ENCODE measurements at regions not wholly inside any gene's neighbourhood (a gene's known extent, or its start where the extent isn't known, plus 50 kb on each side); places are given as distances from the start of the nearest gene placed in this dataset.
"Not testable (repeated sequence)": the region's sequence is repeated elsewhere in the genome, so short reads cannot be mapped to it uniquely, and the experiment has no call there.

DNA sequence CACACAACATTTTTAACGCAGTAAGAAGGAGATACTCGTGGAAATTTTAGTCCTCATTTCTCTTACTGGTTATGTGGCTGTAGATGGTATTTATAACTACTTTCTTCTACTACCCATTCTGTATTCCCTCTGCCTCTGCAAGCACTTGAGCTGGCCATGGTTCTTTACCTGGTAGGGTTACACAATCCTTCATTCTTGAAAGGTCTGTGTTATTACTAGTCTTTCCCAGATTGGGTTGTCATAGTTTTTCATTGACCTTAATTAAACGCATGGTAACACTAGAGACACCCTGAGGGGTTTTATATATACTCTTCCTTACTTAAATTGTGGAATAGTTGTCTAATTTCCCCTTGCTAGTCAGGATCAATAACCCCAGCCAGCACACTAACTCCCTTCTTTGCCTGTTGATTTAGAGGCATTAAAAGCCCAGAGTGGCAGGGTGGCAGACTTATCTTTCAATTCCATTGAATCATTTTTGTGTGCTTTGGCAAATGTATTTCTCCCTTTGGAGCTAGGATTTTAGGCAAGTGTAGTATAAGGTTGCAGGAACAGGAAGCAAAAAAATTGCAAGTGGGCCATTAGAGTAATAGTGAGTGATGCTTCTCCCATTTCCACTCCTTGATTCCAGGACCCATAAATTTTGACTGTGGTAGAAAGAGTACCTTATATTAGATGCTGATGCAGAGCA lies 113.6 kb upstream of the EMCN start:
- no peak for DNase-seq

DNA sequence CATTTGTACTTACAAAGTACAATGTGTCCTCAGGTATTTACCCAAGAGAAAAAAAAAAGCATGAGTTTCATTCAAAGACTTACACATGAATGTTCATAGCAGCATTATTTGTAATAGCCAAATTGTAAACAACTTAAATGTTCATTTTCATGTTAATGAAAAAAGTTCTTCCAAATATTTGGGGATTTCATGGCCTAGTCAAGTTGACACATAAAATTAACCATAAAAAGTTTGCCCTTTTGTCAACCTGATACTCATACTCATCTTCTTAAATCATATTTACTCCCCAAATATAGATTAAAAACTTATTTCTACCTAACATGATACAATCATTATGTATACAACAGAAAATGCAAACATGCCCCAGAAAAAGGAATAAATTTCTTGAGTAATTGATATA lies 112.5 kb upstream of the EMCN start:
- DNase-seq: no peak

DNA sequence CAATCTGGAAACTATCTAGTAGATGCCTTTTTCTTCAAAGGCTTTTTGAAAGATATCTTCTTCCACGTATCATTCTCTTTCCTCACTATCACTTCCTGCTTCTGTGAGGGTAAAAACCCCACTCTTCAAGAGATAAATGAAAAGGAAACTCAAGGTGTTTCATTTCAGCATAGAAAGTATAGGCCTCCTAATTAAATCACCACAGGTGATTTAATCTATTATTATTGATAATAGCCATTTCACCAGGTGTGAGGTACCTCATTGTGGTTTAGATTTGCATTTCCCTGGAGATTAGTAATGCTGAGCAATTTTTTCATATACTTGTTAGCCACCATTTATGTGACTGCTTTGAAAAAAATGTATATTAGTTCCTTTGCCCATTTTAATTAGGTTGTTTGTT lies 92.0 kb upstream of the EMCN start:
- DNase-seq: no peak

DNA sequence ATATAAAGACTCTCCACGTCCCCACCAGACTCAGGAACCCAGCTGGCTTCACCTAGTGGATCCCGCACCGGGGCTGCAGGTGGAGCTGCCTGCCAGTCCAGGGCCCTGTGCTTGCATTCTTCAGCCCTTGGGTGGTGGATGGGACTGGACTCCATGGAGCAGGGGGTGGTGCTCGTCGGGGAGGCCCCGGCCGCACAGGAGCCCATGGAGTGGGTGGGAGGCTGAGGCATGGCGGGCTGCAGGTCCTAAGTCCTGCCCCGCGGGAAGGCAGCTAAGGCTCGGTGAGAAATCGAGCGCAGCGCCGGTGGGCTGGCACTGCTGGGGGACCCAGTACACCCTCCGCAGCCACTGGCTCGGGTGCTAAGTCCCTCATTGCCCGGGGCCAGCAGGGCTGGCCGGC lies 90.8 kb upstream of the EMCN start:
- DNase-seq: not testable (repeated sequence)

DNA sequence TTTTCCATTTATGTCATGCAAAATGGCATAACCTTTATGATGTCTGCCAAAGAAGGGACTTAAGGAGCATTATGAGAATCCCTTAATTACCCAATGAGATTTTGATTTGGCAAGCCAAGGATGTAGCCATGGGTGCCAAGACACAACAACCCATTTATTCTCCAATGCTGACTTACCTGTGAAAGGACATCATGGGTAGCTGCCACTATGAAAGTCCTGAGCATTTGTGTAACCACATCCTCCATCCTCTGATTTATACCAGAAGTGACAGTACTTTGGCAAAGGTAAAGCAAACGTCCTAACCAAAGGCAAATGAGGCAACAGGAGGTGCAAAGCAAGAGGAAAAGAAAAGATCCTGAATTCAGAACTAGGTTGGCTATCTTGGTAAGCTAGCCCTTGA lies 87.3 kb upstream of the EMCN start:
- DNase-seq: no peak

DNA sequence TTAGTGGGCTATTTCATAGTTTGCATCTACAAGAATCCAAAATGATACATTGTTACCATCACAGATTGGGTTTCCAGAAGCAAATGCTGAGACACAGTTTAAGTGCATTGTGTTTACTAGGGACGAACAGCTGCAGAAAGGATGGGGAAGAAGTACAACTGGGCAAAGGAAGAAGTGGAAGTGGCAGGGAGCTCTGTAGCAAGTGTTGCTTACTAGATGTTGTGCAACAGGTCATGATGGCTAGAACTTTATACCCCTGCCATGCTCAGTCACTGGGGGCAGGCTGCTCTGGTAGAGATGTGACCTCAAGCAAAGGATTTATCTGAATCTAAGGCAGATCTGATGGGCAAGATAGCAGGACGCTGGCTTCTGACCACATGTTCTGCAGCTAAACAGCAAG lies 76.1 kb upstream of the EMCN start:
- DNase-seq: peak; percentile 0 to 52 (median 6)

DNA sequence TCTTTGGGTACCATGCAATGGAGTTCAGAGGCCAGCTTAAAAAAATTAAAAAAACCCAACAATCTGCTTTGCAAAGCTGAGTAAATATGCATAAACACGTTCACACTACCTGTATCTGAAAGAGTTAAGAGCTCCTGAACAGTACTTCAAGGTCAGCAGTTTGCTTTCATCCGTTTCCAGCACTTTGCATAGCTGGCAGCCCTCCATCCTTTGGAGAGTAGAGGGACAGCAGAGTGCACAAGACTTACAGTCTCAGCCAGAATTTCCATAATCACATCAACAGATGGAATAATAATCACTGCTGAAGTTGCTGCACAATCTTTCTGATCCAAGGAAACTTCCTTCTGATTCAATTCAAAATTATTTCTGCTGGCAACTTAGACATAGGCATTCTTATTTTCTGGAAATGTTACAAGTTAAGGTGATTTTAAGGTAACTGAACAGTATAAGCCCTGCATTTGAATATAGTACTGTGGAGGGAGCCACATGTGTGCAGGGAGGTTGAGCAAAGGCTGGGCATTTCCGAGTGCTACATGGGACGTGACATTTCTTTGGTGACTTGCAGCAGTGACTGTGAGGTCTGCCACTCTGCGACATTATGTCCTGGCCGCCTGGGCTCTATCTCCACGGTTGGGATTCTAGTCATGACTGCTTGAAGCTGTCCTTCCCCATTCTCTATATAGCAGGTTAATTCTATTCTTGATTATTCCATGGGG lies 73.5 kb upstream of the EMCN start:
- DNase-seq: no peak

DNA sequence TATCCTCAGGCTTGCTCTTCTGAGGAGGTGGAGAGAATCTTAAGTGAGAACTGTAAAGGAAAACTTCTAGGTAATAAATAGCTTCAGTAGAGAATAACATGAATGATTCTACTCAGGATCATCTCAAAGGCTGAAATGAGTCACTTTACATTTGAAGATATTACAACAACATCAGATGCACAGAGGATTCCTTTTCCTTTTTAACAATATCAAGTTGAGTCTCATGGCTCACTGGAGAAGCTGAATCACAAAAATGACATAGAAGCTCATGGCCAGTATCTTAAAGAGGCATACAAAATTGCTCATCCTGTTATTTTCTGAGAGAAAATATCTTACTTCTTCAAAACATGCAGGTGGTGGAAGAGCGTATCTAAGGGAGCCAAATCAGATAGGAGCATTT lies 72.5 kb upstream of the EMCN start:
- no peak for DNase-seq

DNA sequence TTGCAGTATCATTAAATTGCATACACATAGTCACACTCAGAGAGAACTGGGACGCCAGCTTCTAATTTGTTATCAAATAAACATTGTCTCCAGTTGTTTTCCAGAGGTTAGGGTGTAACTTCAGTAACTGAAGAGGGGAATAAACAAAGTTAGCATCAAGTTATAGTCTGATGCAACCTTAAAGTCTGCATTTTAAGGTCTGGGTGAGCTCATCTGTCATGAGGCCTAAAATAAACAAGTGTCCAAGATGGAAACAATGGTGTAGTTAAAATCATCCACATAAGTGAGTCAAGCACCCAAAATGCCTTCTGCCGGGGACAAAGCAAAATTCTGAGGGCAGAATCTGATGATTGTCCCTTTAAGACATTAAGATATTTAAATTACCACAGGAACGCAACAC lies 70.3 kb upstream of the EMCN start:
- no peak for DNase-seq

DNA sequence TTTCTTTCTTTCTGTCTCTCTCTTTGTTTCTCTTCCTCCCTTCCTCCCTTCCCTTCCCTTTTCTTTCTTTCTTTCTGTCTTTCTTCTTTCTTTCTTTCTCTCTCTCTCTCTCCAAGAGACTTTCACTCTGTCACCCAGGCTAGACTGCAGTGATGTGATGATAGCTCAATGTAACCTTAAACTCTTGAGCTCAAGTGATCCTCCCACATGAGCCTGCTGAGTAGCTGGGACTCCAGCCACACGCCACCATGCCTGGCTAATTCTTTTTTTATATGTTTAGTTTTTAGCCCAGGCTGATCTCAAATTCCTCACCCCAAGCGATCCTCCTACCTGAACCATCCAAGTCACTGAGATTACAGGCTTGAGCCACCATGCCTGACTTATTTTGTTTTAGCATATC lies 64.3 kb upstream of the EMCN start:
- no peak for DNase-seq

DNA sequence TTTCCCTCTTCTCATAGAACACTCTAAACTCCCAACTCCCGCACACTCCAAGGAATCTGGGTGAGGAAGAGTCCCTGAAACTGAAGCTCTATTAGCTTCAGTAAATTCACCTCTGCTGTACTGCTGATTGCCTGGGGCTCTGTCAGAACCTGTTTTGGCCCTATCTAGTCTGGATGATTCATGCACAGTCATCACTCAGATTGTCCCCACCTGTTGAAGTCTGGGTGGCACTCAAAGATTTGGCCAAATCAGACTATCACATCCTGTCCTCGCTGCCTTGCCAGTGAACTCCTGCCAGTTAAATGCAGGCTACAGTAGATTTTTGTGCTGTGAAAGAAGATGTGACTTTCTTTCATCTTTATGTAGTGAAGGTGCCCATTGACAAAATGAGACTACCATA lies 63.5 kb upstream of the EMCN start:
- DNase-seq: no peak

DNA sequence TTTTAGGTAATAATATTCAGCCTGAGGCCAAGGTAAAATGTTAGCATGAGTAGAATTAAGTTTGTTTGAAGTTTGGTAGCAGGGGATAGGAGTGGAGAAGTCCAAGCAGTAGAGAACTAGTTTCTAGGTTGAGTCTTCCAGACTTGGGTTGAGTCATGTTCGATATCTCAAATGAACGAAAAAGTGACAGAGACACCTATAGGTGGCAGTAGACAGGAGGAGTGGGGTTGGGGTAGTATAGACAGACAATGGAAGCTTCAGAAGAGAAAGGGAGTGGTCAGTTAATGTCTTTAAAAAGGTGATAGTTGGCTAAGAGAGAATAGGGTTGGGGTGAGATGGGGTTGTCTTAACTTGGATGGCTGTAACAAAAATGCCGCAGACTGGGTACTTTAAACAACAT lies 58.7 kb upstream of the EMCN start:
- no peak for DNase-seq

DNA sequence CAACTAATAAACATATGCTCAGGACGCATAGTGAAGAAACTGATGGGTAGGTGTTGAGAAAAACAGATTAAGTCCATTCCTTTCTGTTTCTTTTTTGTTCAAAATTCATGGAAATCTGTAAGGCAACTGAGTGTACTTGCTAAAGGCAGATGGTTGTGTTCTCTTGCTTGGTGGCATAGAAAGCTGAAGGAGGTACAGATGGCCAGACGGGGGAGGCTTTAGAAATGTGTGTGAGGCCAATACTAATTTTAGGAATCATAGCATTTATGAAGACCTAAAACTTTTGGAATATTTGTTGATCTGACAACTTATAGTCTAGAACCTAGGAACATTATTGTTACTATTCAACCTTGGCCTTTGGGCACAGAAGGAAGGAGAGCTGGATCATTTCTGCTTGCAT lies 56.8 kb upstream of the EMCN start:
- no peak for DNase-seq

DNA sequence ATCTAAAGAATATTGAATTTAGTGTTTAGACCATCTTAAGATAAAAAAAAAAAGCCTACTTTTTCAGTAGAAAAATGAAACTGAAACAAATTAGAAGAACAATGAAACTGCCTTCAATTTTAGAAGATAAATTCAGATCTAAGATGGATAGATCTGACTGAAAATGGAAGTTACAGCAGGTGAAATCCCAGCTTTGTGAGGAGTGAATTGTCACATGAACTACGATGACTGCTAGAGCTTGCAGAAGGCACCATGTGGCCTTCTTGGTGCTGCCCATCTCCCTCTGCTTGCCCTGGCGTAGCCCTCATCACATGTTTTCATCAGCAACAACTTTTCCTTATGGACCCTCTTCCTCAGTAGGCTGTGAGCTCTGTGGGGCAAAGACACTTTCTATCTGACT lies 51.4 kb upstream of the EMCN start:
- no peak for DNase-seq
